RPMI8226 (cell line): ENCODE measurements at regions not wholly inside any gene's neighbourhood (a gene's known extent, or its start where the extent isn't known, plus 50 kb on each side); places are given as distances from the start of the nearest gene placed in this dataset.

Source experiments
- DNase-seq: peaks from one replicate; pipeline ENCODE4 v3.0.0-alpha.2; 2015

GRCh38 chr1:31127266-31127665 lies 61.7 kb upstream of the PUM1 start:
- no peak for DNase-seq

DNA sequence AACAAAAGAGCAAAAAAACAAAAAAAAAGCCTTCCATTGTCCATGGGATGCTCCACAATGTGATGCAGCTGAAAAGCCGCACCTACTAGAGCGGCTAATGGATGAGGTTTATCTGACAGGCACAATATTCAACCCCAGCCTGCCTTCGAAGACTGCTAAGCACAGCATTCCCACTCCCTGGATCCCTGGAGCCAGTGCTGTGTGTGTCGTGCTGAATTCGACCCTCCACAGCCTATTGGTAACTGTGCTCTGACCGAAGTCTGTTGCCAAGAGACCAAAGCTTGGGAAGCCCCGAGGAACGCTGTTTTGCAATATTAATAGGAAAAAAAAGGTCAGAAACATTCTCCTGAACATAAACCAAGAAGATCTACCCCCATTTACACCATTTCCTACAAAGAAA lies 57.2 kb upstream of the PUM1 start:
- no peak for DNase-seq

DNA sequence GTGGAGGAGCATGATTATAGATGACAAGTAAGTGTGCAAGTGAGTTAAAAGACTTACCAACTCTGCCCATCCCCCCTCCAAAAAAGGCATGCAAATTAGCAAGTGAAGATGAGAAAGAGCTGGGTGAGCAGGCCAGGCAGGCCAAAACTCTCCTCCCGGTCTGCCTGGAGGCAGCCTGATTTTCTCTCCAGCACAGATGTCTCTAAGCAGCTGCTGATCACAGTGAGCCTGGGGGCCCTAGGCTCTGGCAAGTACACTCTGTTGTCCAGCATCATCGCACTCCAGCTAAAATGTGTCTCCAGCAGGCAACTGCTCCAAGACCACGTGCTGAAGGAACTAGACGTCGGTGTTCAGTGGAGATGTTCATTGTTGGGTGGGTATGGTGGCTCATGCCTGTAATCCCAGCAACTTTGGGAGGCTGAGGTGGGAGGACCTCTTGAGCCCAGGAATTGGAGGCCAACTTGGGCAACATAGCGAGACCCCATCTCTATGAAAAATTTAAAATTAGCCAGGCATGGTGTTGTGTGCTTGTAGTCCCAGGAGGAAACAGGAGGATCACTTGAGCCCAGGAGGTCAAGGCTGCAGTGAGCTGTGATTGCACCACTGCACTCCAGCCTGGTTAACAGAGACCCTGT lies 56.7 kb upstream of the PUM1 start:
- peak; percentile 32 for DNase-seq

DNA sequence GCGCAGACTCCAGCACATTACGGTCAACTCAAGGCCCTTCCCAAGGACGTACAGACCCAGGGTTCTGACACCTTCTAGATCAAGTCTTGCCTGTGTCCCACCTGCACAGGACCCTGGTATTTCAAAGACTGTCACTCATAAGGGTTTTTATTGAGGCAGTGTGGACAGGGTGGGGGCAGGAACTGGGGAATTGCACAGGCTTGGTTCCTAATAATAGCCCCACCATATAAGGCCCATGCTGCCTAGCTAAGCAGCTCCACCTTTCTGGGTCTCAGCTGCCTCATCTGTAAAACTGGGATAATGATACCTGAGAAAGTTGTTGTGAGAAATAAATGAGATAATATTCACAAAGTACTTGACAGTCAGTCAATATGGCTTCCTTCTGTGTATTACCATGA lies 55.3 kb upstream of the PUM1 start:
- DNase-seq = no peak

DNA sequence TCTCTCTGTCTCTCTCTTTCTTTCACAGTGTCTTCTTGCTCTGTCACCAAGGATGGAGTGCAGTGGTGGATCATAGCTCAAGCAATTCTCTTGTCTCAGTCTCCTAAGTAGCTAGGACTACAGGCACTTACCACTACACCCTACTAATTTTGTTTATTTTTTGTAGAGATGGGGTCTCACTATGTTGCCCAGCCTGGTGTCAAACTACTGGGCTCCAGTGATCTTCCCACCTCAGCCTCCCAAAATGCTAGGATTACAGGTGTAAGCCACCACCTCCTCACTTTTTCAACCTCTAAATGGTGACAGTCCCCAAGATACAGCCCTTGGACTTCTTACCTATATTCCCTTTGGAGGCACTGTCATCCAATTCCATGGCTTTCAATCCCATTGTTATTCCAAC lies 50.5 kb upstream of the PUM1 start:
- no peak for DNase-seq
